SK-N-SH treated with all-trans-retinoic acid at 6 μM for 48 hours (cell line): ENCODE measurements at regions not wholly inside any gene's neighbourhood (a gene's known extent, or its start where the extent isn't known, plus 50 kb on each side); places are given as distances from the start of the nearest gene placed in this dataset.
"Not testable (repeated sequence)": the region's sequence is repeated elsewhere in the genome, so short reads cannot be mapped to it uniquely, and the experiment has no call there.

Experiments
- ARNTL ChIP-seq: fragments of 450-650 bp; formaldehyde crosslinking; IDR thresholded peaks from 2 replicates; pipeline ENCODE4 v1.5.0; 2020; ENCODE audit warnings: low read depth, mild to moderate bottlenecking, moderate library complexity, borderline replicate concordance
- CSDC2 ChIP-seq: fragments of 250-450 bp; sonication (Bioruptor Pico); IDR thresholded peaks from 2 replicates; pipeline ENCODE4 v1.5.0; 2020; ENCODE audit warnings: mild to moderate bottlenecking, moderate library complexity
- CSRNP3 ChIP-seq: fragments of 250-450 bp; sonication (Bioruptor Pico); IDR thresholded peaks from 2 replicates; pipeline ENCODE4 v1.5.1; 2021; ENCODE audit warnings: mild to moderate bottlenecking, moderate library complexity
- OSR1 ChIP-seq: fragments of 250-450 bp; sonication (Bioruptor Pico); IDR thresholded peaks from 2 replicates; pipeline ENCODE4 v1.8.0; 2022; ENCODE audit warnings: moderate library complexity, mild to moderate bottlenecking, inconsistent platforms
- PATZ1 ChIP-seq: fragments of 250-450 bp; sonication (Bioruptor Pico); IDR thresholded peaks from 2 replicates; pipeline ENCODE4 v1.8.0; 2020; ENCODE audit warnings: mild to moderate bottlenecking, moderate library complexity, borderline replicate concordance
- RARB ChIP-seq: fragments of 250-450 bp; sonication (Bioruptor Pico); IDR thresholded peaks from 2 replicates; pipeline ENCODE4 v1.8.0; 2021; ENCODE audit warnings: mild to moderate bottlenecking, moderate library complexity
- SNAI2 ChIP-seq: fragments of 250-450 bp; sonication (Bioruptor Pico); IDR thresholded peaks from 2 replicates; pipeline ENCODE4 v1.5.0; 2020; ENCODE audit warnings: mild to moderate bottlenecking, moderate library complexity
- ZC3H10 ChIP-seq: fragments of 250-450 bp; sonication (Bioruptor Pico); IDR thresholded peaks from 2 replicates; pipeline ENCODE4 v1.5.1; 2021; ENCODE audit warnings: mild to moderate bottlenecking, moderate library complexity
- ZFP3 ChIP-seq: fragments of 250-450 bp; sonication (Bioruptor Pico); IDR thresholded peaks from 2 replicates; pipeline ENCODE4 v1.5.0; 2020; ENCODE audit warnings: mild to moderate bottlenecking, moderate library complexity
- ZFP30 ChIP-seq: fragments of 450-650 bp; formaldehyde crosslinking; IDR thresholded peaks from 2 replicates; pipeline ENCODE4 v1.5.0; 2022; ENCODE audit warnings: mild to moderate bottlenecking, moderate library complexity
- ZNF70 ChIP-seq: fragments of 450-650 bp; formaldehyde crosslinking; IDR thresholded peaks from 2 replicates; pipeline ENCODE4 v1.5.0; 2020; ENCODE audit warnings: mild to moderate bottlenecking, moderate library complexity
- ZNF8 ChIP-seq: fragments of 450-650 bp; formaldehyde crosslinking; IDR thresholded peaks from 2 replicates; pipeline ENCODE4 v1.5.0; 2020; ENCODE audit warnings: mild to moderate bottlenecking, moderate library complexity
- TF ChIP-seq, protein P1 (sequence below): fragments of 250-450 bp; sonication (Bioruptor Pico); IDR thresholded peaks from 2 replicates; pipeline ENCODE4 v1.5.1; 2020; ENCODE audit warnings: low read depth, mild to moderate bottlenecking, moderate library complexity

DNA sequence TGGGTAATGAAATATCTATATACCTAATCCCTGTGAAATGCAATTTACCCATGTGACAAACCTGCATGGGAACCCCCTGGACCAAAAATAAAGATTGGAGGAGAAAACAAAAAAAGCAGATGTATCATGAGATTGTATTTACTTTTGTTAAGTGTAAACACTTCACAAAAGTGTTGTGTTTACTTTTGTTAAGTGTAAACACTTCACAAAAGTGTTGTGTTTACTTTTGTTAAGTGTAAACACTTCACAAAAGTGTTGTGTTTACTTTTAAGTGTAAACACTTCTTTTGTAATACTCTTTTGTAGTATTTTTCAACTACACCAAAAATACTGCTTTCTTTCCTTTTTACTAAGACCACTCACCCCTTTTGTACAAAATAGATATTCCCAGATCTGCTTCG is 181.2 kb upstream of the SLITRK6 start:
- TF ChIP-seq RARB (CRISPR knock-in tag); ZFP30 (CRISPR knock-in tag); ZC3H10; PATZ1 (CRISPR knock-in tag); CSDC2 (CRISPR knock-in tag); ZNF8 (CRISPR knock-in tag); ARNTL; ZNF70 (CRISPR knock-in tag); OSR1 (CRISPR knock-in tag); CSRNP3 (CRISPR knock-in tag); SNAI2; ZFP3: not testable (repeated sequence)
- TF ChIP-seq, protein P1, sequence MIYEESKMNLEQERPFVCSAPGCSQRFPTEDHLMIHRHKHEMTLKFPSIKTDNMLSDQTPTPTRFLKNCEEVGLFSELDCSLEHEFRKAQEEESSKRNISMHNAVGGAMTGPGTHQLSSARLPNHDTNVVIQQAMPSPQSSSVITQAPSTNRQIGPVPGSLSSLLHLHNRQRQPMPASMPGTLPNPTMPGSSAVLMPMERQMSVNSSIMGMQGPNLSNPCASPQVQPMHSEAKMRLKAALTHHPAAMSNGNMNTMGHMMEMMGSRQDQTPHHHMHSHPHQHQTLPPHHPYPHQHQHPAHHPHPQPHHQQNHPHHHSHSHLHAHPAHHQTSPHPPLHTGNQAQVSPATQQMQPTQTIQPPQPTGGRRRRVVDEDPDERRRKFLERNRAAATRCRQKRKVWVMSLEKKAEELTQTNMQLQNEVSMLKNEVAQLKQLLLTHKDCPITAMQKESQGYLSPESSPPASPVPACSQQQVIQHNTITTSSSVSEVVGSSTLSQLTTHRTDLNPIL: not testable (repeated sequence)
